ENCODE measurements at regions not wholly inside any gene's neighbourhood (a gene's known extent, or its start where the extent isn't known, plus 50 kb on each side); places are given as distances from the start of the nearest gene placed in this dataset.
"Not testable (repeated sequence)": the region's sequence is repeated elsewhere in the genome, so short reads cannot be mapped to it uniquely, and the experiment has no call there.

DNA sequence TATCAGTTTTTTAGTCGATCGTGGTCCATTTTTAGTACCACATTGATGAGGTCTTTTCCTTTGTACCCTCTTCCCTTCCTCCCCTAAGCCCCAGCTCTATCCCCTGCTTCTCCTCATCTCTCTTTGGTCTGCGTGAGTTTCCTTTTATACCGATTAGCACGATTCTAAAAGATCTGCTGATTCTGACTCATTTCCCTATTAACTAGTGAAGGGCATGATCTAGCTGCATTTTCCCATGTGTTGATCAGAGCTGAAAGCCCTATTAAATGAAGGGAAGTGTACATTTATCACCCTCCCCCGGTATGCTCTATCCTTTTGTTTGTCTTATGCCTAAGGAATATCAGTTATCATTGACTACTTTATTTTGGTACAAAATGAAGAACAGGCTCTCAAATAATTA, 181.7 kb upstream of the NPY2R start:
- WGBS = 67% methylated on average over 6 of the region's 6 CpGs
- Histone ChIP-seq H3K36me3 (ENCODE audit: insufficient read depth) (no peaks in the 10 kb centered on the region), H3K27ac (ENCODE audit: low read depth) (no peak overlapping the region), H3K4me3 (ENCODE audit: low read depth, low read length) (no peak overlapping the region), H3K4me1 (ENCODE audit: insufficient read depth) (no peaks in the 10 kb centered on the region)
- DNase-seq (ENCODE audit: extremely low spot score) = no peak

DNA sequence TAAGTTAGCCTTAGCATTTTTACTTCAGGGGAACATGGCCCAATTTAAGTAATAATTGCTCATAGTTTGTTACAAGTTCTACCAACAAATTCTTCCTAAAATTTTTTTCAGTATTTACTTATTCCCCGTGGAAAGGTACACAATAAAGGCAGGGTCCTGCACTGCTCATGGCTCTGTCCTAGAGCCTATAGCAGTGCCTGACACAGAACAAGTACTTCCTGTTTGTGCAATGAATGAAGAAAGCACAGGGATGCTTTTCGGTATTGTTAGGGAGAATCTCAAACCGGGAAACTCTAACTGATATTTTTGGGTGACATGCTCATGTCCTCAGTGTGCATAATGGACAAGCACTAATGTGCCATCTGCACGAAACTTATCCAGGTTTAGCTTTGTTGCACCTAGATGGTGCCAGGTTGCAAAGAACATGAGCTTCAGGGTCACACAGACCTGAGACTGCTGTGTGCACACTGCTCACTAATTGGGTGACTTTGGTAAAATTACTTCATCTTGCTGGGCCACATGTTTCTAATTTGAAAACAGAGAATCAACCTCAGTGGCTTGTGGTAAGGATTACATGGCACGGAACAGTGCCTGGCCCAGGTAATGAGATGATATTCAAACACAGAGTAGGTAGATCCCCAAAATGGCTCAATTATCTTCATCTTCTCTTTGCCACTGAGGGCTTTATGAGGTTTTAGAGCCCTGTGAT, 175.8 kb upstream of the NPY2R start:
- no peak for DNase-seq (ENCODE audit: extremely low spot score)
- Histone ChIP-seq H3K4me1 (ENCODE audit: insufficient read depth) (no peaks in the 10 kb centered on the region), H3K4me3 (ENCODE audit: low read depth, low read length) (no peak overlapping the region), H3K27ac (ENCODE audit: low read depth) (no peak overlapping the region), H3K36me3 (ENCODE audit: insufficient read depth) (no peaks in the 10 kb centered on the region)
- WGBS = 80% methylated on average over 5 of the region's 5 CpGs

DNA sequence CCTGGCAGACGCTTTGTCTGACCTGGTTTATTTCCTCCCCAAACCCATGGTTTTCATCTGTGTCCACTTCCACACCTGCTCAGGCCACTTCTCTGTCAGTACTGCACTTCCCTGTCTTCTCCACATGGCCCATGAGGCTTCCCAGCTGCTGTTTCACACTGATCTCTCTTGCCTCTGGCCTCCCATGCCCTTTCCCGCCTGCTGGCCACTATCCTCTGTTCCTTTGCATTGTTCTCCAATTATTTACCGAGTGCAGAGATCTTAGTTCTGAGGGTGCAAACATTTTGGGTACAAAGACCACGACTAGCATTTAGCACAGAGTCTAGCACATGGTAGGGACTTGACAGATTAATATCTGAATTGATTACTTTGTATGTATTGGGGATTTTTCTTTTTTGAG, 174.8 kb upstream of the NPY2R start:
- Histone ChIP-seq H3K36me3 (ENCODE audit: insufficient read depth) (no peaks in the 10 kb centered on the region), H3K27ac (ENCODE audit: low read depth) (no peak overlapping the region), H3K4me1 (ENCODE audit: insufficient read depth) (no peaks in the 10 kb centered on the region), H3K4me3 (ENCODE audit: low read depth, low read length) (no peak overlapping the region)
- DNase-seq (ENCODE audit: extremely low spot score) = no peak
- 70% methylated on average over 4 of the region's 4 CpGs for WGBS

GRCh38 chr4:155037031-155037430, 171.4 kb upstream of the NPY2R start:
- WGBS = 96% methylated on average over 1 of the region's 1 CpG
- Histone ChIP-seq H3K4me3 (ENCODE audit: low read depth, low read length) (no peak overlapping the region), H3K36me3 (ENCODE audit: insufficient read depth) (no peaks in the 10 kb centered on the region), H3K27ac (ENCODE audit: low read depth) (no peak overlapping the region), H3K4me1 (ENCODE audit: insufficient read depth) (no peaks in the 10 kb centered on the region)
- no peak for DNase-seq (ENCODE audit: extremely low spot score)

DNA sequence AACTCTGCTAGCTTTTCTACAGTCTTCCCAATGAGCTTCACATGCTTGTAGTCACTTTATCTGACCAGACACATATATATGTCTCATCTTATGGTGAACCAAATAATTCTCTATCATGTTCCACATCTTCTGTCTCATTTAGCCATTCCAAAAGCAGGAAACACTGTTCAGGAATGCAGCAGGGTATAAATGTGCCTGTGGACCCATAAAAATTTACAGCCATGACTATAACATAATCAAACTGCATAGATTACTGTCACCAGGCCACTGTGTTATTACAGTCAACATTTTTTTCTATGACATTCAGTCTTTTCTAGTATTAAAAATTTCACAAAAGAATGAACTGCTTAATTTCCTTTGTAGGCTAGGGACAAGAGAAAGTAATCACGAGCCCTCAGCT, 170.0 kb upstream of the NPY2R start:
- 66% methylated on average over 1 of the region's 1 CpG for WGBS
- Histone ChIP-seq H3K36me3 (ENCODE audit: insufficient read depth) (no peaks in the 10 kb centered on the region), H3K4me3 (ENCODE audit: low read depth, low read length) (no peak overlapping the region), H3K4me1 (ENCODE audit: insufficient read depth) (no peaks in the 10 kb centered on the region), H3K27ac (ENCODE audit: low read depth) (no peak overlapping the region)
- DNase-seq (ENCODE audit: extremely low spot score) = no peak

DNA sequence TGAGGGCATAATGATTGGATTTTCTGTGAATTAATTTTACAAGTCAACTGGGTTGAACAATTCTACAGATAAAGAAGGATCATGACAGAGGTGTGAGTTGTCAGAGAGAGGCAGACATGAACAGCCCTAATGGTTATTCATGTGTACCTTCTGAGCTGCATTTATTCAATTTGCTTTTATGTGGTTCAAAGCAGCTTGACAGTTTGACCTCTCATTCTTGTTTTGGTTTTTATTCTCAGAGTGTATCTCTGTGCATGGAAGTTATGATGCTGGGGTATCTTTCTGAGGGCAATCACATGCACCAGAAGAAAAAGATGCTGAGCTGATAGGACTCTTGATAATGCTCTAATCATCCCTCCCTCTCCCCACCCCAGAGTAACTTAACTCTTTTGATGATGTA, 169.3 kb upstream of the NPY2R start:
- H3K36me3 ChIP-seq (ENCODE audit: insufficient read depth) = no peaks in the 10 kb centered on the region
- DNase-seq (ENCODE audit: extremely low spot score) = no peak
- no peak overlapping the region for H3K4me3 ChIP-seq (ENCODE audit: low read depth, low read length)
- H3K27ac ChIP-seq (ENCODE audit: low read depth) = no peak overlapping the region
- no peaks in the 10 kb centered on the region for H3K4me1 ChIP-seq (ENCODE audit: insufficient read depth)

GRCh38 chr4:155040031-155040430, 168.4 kb upstream of the NPY2R start:
- Histone ChIP-seq H3K36me3 (ENCODE audit: insufficient read depth) (no peaks in the 10 kb centered on the region), H3K4me3 (ENCODE audit: low read depth, low read length) (no peak overlapping the region), H3K27ac (ENCODE audit: low read depth) (no peak overlapping the region), H3K4me1 (ENCODE audit: insufficient read depth) (no peaks in the 10 kb centered on the region)
- whole genome bisulfite sequencing = 84% methylated on average over 3 of the region's 3 CpGs
- no peak for DNase-seq (ENCODE audit: extremely low spot score)

DNA sequence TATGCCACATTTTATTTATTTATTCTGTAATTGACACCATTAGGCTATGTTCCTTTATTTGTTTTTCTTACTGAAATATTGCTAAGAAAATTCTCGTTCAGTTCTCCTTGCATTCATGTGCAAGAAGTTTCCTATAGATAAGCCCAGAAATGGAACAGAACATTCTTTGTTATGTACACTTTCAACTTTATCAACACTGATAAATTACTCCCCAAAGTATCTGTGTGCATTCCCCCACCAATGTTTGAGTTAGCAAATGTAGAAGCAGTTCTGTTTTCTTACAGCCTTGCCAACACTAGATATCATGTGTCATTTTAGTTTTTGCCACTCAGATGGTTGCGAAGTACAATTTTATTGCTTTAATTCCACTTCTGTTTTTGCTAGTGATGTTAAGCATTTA, 166.4 kb upstream of the NPY2R start:
- Histone ChIP-seq H3K4me1 (ENCODE audit: insufficient read depth) (no peaks in the 10 kb centered on the region), H3K27ac (ENCODE audit: low read depth) (no peak overlapping the region), H3K4me3 (ENCODE audit: low read depth, low read length) (no peak overlapping the region), H3K36me3 (ENCODE audit: insufficient read depth) (no peaks in the 10 kb centered on the region)
- DNase-seq (ENCODE audit: extremely low spot score) = no peak
- WGBS = 32% methylated on average over 2 of the region's 2 CpGs

DNA sequence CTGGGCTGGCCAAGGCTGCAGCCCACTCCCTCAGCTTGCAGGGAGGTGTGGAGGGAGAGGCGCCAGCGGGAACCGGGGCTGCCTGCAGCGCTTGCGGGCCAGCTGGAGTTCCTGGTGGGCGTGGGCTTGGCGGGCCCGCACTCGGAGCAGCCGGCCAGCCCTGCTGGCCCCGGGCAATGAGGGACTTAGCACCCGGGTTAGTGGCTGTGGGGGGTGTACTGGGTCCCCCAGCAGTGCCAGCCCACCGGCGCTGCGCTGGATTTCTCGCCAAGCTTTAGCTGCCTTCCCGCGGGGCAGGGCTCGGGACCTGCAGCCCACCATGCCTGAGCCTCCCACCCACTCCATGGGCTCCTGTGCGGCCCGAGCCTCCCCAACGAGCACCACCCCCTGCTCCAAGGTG, 164.2 kb upstream of the NPY2R start:
- not testable (repeated sequence) for H3K36me3 ChIP-seq (ENCODE audit: insufficient read depth)

GRCh38 chr4:155047755-155048154, 160.7 kb upstream of the NPY2R start:
- no peaks in the 10 kb centered on the region for H3K4me1 ChIP-seq (ENCODE audit: insufficient read depth)
- no peak overlapping the region for H3K4me3 ChIP-seq (ENCODE audit: low read depth, low read length)
- no peak for DNase-seq (ENCODE audit: extremely low spot score)
- no peaks in the 10 kb centered on the region for H3K36me3 ChIP-seq (ENCODE audit: insufficient read depth)
- WGBS = 76% methylated on average over 2 of the region's 2 CpGs
- H3K27ac ChIP-seq (ENCODE audit: low read depth) = no peak overlapping the region

More for the DNA sequence above, 164.2 kb upstream of the NPY2R start:
- not testable (repeated sequence) for H3K4me1 ChIP-seq (ENCODE audit: insufficient read depth); H3K27ac ChIP-seq (ENCODE audit: low read depth); DNase-seq (ENCODE audit: extremely low spot score); H3K4me3 ChIP-seq (ENCODE audit: low read depth, low read length)
- 95% methylated on average over 22 of the region's 22 CpGs for WGBS

GRCh38 chr4:155054042-155054441, 154.4 kb upstream of the NPY2R start:
- WGBS = 65% methylated on average over 1 of the region's 1 CpG

DNA sequence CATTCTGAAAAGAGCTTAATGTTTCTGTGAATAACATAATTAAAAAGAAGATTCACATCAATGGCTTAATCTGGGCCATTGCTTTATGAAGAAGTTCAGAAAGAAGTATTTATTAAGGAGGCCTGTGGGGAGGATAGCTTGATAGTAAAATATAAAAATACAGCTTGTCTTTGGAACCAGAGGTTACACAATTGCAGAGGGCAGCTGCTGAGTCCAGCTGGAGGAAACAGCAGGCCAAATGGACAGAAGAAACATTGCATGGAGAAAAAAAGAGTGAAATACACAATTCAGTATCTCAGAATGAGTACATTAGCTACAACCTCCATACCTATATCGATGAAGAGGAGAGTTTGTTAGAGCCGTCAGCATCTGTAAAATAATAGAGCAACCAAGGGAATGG, 148.0 kb upstream of the NPY2R start:
- Histone ChIP-seq H3K27ac (ENCODE audit: low read depth) (no peak overlapping the region), H3K36me3 (ENCODE audit: insufficient read depth) (no peaks in the 10 kb centered on the region), H3K4me3 (ENCODE audit: low read depth, low read length) (no peak overlapping the region), H3K4me1 (ENCODE audit: insufficient read depth) (no peaks in the 10 kb centered on the region)
- WGBS = 75% methylated on average over 2 of the region's 2 CpGs
- no peak for DNase-seq (ENCODE audit: extremely low spot score)

More at GRCh38 chr4:155054042-155054441, 154.4 kb upstream of the NPY2R start:
- DNase-seq (ENCODE audit: extremely low spot score); H3K27ac ChIP-seq (ENCODE audit: low read depth); H3K4me3 ChIP-seq (ENCODE audit: low read depth, low read length); H3K36me3 ChIP-seq (ENCODE audit: insufficient read depth); H3K4me1 ChIP-seq (ENCODE audit: insufficient read depth): not testable (repeated sequence)

- Histone ChIP-seq H3K4me1 (ENCODE audit: insufficient read depth) (no peaks in the 10 kb centered on the region), H3K4me3 (ENCODE audit: low read depth, low read length) (no peak overlapping the region), H3K27ac (ENCODE audit: low read depth) (no peak overlapping the region), H3K36me3 (ENCODE audit: insufficient read depth) (no peaks in the 10 kb centered on the region)
- no peak for DNase-seq (ENCODE audit: extremely low spot score)
- WGBS = 85% methylated on average over 1 of the region's 1 CpG
Measured at GRCh38 chr4:155060873-155061272, 147.6 kb upstream of the NPY2R start.

GRCh38 chr4:155062948-155063347, 145.5 kb upstream of the NPY2R start:
- H3K27ac ChIP-seq (ENCODE audit: low read depth) = no peak overlapping the region
- H3K4me3 ChIP-seq (ENCODE audit: low read depth, low read length) = no peak overlapping the region
- no peaks in the 10 kb centered on the region for H3K36me3 ChIP-seq (ENCODE audit: insufficient read depth)
- DNase-seq (ENCODE audit: extremely low spot score) = no peak
- no peaks in the 10 kb centered on the region for H3K4me1 ChIP-seq (ENCODE audit: insufficient read depth)

DNA sequence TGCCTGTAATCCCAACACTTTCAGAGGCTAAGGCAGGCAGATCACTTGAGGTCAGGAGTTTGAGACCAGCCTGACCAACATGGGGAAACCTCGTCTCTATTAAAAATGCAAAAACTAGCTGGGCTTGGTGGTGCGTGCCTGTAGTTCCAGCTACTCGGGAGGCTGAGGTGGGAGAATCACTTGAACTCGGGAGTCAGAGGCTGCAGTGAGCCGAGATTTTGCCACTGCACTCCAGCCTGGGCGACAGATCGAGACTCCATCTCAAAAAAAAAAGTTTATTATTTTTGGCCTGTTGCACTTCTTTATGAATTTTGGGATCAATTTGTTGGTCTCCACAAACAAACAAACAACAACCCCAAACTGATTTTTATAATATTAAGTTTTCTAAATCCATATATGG, 143.5 kb upstream of the NPY2R start:
- WGBS = 95% methylated on average over 7 of the region's 7 CpGs
- not testable (repeated sequence) for DNase-seq (ENCODE audit: extremely low spot score); H3K27ac ChIP-seq (ENCODE audit: low read depth); H3K36me3 ChIP-seq (ENCODE audit: insufficient read depth); H3K4me1 ChIP-seq (ENCODE audit: insufficient read depth); H3K4me3 ChIP-seq (ENCODE audit: low read depth, low read length)

All from urinary bladder (tissue), 3 donors.